AG04449 (cell line): ENCODE measurements at regions not wholly inside any gene's neighbourhood (a gene's known extent, or its start where the extent isn't known, plus 50 kb on each side); places are given as distances from the start of the nearest gene placed in this dataset.

Source experiments
- CTCF ChIA-PET: fragments of 350-600 bp; formaldehyde crosslinking; extraction: SDS; loops from one replicate; lab custom pipeline; 2021; ENCODE audit warnings: antibody characterized with exemption; lab: Yijun Ruan, JAX
- POLR2A ChIA-PET: fragments of 400-600, 350-600 bp; formaldehyde crosslinking; extraction: SDS; loops from one replicate; lab custom pipeline; 2020; ENCODE audit warnings: antibody characterized with exemption, inconsistent platforms; lab: Yijun Ruan, JAX
- DNase-seq: peaks from one replicate; pipeline ENCODE4 v3.0.0-alpha.2; 2010; ENCODE audit warnings: low read depth, low spot score
- H3K4me3 ChIP-seq: 2 replicates; pipeline ENCODE4 v1.5.1; 2011; ENCODE audit warnings: low read depth, mild to moderate bottlenecking, control low read depth, low read length
- TF ChIP-seq, protein P1 (sequence below): IDR thresholded peaks from one replicate; pipeline ENCODE4 v1.5.1; 2011; ENCODE audit warnings: mild to moderate bottlenecking, moderate library complexity, low read length, control low read depth, inconsistent platforms; ENCODE audit not compliant: insufficient read depth; ENCODE audit errors: missing control alignments

DNA sequence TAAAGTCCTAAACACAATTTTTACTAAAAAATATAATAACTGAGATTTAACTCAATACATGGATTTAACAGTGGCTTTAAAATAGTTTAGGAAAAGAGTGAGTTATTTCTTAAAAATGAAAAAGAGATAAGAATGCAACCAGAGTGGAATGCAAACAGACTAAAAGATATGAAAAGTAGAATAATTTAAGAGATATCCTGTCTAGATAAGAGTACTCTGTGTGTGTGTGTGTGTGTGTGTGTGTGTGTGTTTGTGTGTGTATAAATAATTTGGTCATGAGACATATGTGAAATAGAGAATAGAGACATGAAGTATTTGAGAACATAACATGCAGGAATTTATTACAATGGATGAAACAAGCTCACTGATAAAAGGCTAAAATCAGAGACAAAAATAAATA is 986.9 kb upstream of the CHORDC1 start:
- ChIA-PET POLR2A (no interaction called here), CTCF (no interaction called here)
- no peak for DNase-seq
- H3K4me3 ChIP-seq = no peak overlapping the region
- TF ChIP-seq, protein P1, sequence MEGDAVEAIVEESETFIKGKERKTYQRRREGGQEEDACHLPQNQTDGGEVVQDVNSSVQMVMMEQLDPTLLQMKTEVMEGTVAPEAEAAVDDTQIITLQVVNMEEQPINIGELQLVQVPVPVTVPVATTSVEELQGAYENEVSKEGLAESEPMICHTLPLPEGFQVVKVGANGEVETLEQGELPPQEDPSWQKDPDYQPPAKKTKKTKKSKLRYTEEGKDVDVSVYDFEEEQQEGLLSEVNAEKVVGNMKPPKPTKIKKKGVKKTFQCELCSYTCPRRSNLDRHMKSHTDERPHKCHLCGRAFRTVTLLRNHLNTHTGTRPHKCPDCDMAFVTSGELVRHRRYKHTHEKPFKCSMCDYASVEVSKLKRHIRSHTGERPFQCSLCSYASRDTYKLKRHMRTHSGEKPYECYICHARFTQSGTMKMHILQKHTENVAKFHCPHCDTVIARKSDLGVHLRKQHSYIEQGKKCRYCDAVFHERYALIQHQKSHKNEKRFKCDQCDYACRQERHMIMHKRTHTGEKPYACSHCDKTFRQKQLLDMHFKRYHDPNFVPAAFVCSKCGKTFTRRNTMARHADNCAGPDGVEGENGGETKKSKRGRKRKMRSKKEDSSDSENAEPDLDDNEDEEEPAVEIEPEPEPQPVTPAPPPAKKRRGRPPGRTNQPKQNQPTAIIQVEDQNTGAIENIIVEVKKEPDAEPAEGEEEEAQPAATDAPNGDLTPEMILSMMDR = no peak

DNA sequence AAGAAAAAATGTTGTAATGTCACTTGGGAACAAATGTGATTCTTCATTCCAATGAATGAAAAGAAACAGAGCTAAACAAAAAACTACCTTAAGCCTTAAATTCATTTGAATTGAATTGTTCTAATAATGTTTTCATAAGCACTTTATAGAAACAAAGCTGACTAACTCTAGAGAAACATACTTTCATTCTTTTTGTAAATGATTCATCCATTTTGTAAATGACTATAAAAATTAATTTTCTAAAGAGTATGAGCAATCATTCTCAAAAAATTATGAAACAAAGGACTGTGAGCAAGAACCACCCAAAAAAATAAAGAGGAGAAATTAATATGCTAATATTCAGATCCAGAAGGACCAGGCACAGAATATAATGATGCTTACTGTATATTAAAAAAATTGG is 986.5 kb upstream of the CHORDC1 start:
- no peak for DNase-seq
- no peak overlapping the region for H3K4me3 ChIP-seq
- POLR2A ChIA-PET = no interaction called here
- CTCF ChIA-PET = no interaction called here
- TF ChIP-seq, protein P1 = no peak

DNA sequence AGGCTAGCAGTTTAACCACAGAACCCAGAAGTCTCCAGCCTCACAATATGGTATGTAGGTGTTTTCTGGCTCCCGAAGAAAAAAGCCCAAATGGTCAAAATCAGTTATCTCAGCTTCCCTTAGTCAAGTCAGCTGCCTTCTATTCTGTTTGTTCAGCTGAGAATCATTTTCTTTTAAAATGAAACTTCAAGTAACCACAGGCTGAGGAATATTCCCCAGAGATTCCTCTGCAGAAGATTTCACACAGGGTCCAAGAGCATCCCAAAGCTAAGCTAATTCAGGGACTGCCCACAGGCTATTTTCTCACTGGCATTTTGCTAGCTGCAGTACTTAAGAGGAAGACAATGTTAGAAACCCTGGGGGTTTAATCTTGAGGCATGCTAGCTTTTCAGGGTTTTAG is 977.0 kb upstream of the CHORDC1 start:
- TF ChIP-seq, protein P1 = no peak
- ChIA-PET CTCF (interaction anchor here (1.2 kb wide), 1 partner anchor 47 kb away, joined by 3 read pairs; no protein-coding TSS in a partner anchor), POLR2A (no interaction called here)
- H3K4me3 ChIP-seq = no peak overlapping the region
- DNase-seq = peak; percentile 47

DNA sequence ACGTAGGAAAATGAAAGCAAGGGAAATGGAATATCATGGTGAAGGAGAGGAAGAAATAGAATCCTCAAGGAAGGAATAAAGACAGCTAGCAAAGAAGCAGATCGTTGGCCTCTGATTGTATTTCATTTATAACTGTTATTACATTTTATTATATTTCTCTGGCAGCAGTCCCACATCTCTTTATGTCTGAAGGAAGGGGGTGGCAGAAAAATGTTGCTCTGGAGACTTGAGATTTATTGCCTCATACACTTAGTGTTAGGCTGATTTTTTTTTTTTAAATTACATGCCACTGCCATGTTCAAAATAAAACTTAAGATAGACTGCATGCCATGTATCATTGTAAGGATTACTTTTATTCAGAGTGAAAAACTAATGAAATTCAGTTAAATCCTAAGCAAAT is 971.7 kb upstream of the CHORDC1 start:
- no peak for DNase-seq
- POLR2A ChIA-PET = no interaction called here
- CTCF ChIA-PET = no interaction called here
- TF ChIP-seq, protein P1 = no peak
- H3K4me3 ChIP-seq = no peak overlapping the region

DNA sequence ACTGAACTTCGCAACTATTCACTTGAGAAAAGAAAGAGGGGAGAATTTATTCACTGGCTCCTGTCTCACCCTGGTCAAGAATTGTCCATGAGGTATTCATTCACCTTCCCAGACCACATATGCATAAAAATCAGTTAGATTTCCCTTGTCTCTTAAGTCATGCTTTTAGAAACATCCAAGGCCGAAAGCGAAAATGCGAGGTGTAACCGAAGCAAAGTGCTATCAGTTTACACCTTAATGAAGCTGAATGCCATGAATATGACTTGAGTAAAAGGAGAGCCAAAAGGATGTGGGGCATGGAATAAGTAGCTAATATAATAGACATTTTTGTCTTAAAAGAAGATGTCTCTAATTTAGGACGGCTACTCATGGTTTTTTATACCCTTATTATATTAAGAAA is 965.6 kb upstream of the CHORDC1 start:
- TF ChIP-seq, protein P1 = no peak
- H3K4me3 ChIP-seq = no peak overlapping the region
- ChIA-PET CTCF (no interaction called here), POLR2A (no interaction called here)
- DNase-seq = no peak

DNA sequence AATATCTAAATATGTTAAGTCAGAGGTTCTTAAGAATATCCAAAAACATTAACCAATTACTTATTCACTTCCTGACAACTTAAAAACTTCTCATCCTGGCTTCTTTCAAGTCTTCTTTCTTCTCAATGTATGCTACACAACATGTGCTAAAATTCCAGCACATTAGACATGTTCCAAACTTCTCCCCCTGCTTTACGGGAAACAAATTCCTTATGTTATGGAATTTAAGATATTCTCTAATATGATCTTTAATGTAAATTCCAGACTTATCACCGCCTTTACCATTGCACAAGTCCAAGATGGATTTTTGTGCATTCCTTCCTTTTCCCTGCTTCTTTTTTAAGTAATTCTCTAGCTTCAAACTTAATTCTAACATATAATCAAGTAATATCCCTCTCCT is 964.5 kb upstream of the CHORDC1 start:
- POLR2A ChIA-PET = no interaction called here
- CTCF ChIA-PET = no interaction called here
- no peak for DNase-seq
- no peak overlapping the region for H3K4me3 ChIP-seq
- TF ChIP-seq, protein P1 = no peak
